HG03280 (cell line): ENCODE measurements at regions not wholly inside any gene's neighbourhood (a gene's known extent, or its start where the extent isn't known, plus 50 kb on each side); places are given as distances from the start of the nearest gene placed in this dataset.
"Not testable (repeated sequence)": the region's sequence is repeated elsewhere in the genome, so short reads cannot be mapped to it uniquely, and the experiment has no call there.

ENCODE experiments used
- ATAC-seq: cut with Tn5 transposase; IDR thresholded peaks from one replicate; pipeline ENCODE4 v1.9.1; 2021; ENCODE audit warnings: mild to moderate bottlenecking, moderate library complexity; ENCODE audit not compliant: unreplicated experiment

DNA sequence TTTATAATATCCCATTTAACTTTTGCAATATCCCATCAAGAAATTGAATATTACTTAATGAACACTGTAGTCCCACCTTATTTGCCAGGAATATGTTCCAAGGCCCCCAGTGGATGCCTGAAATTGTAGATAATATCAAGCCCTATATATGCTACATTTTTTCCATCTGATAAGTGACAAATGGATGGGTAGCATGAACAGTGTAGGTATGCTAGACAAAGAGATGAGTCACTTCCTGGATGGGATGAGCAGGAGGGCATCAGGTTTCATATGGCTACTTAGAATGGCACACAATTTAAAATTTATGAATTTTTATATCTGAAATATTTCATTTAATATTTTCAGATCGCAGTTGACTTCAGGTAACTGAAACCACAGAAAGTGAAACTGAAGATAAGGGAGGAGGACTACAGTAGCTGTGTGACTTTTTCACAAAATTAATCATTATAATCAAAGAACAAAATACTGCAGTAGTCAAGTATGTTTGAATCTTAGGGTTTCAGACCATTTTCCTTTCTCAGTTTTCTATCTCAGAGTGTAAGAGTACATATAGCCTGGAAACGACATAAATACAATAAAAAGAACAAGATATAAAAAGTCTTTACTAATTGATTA lies 636.4 kb upstream of the ARRDC3 start:
- ATAC-seq, result no peak

DNA sequence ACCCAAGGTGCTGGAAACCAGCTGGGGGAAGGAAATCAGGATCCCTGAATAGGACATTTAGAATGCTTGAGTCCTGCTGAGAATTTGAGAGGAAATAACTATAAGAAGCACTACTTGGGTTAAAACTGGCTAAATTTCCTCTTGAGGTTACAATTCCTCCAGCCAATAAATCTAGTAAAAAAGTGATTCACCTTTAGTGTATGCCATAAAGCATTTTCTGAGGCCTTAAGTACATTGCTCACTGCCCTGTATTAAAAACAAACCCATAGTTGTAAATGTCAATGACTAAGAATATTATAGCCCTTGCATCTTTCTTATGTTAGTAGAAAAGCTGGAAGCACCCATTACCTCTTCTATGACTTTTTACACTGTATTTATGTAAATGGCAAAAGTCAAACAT lies 634.7 kb upstream of the ARRDC3 start:
- ATAC-seq, result no peak

DNA sequence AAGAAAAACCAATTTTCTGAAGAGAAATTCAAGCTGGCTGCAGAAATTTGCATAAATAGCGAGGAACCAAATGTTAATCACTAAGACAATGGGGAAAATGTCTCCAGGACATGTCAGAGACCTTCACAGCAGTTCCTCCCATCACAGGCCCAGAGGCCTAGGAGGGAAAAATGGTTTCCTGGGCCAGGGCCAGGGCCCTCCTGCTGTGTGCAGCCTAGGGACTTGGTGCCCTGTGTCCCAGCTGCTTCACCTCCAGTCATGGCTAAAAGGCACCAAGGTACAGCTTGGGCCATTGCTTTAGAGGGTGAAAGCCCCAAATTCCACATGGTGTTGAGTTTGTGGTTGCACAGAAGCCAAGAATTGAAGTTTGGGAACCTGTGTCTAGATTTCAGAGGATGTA lies 628.7 kb upstream of the ARRDC3 start:
- not testable (repeated sequence) for ATAC-seq

DNA sequence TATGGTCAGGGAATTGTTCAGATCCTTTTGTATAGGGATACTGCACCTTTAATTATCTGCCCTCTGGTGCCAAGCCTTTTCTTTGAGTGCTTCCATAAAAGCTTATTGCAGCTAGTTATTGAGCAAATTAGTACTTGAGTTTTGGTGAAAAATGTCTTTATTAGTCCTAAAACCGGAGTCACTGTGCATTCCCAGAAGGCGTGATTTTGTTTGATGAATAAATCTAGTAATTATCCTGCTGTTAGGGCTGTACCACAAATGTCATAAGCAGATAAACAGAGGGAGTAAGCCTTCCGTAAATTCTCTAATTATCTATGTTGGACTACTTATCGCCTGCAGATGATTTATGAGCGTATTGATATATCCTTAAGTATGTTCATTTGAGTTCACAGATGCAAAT lies 620.7 kb upstream of the ARRDC3 start:
- no peak for ATAC-seq

DNA sequence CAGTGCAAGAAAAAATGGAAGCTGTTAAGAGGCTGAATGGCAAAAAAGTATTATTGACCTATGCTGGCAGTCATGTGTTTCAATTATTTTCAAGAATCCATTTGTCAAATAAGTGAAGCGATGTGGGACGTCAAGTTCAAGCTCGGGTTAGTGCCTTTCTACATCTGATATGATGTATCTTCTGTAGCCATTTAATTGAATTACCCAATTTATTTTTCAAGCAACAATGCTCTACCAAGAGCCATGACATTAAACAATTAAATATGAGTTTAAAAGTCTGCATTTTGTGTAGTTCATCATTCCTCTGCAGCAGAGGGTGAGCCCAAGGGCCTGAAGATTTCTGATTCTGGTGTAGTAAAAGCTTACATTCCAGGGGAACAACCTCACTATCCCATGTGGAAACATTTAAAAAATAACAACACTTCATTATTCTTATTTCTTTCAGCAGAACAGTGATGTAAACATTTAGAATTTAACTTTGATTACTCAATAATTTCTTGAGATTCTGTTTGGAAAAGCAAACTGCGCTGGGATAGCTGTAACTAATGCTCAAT lies 619.7 kb upstream of the ARRDC3 start:
- no peak for ATAC-seq

DNA sequence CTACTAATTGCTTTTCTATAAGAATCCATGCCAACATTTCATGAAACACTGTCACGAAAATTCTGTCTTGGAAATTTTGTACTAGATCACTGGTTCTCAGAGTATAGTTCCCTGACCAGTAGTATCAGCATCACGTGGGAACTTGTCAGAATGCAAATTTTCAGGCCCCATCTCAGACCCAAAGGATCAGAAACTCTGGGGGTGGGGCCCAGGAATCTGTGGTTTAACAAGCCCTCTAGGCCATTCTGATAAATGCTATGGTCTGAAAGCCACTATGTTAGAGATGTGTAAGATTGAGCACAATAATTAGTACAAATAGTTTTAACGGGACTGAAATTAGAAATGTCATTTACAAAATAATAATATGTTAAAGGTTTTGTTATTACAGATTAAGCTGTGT lies 615.7 kb upstream of the ARRDC3 start:
- ATAC-seq, result no peak

DNA sequence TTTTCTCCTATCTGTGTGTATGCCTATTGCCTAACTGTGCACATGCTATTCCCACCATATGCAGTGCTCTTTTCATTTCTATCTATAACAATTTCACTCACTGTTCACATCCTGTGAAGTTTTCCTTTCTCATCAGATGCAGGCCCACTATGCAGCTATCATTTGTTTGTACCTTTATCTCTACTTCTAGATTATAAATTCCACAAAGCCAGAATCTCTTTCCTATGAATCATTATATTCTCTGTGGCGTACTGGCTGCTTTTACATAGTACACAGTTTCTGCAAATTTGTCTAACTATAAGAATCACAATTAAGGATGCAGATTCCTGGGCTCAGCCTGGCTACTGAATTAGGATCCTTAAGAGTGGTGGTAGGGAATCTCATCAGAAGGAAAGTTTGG lies 600.8 kb upstream of the ARRDC3 start:
- no peak for ATAC-seq

DNA sequence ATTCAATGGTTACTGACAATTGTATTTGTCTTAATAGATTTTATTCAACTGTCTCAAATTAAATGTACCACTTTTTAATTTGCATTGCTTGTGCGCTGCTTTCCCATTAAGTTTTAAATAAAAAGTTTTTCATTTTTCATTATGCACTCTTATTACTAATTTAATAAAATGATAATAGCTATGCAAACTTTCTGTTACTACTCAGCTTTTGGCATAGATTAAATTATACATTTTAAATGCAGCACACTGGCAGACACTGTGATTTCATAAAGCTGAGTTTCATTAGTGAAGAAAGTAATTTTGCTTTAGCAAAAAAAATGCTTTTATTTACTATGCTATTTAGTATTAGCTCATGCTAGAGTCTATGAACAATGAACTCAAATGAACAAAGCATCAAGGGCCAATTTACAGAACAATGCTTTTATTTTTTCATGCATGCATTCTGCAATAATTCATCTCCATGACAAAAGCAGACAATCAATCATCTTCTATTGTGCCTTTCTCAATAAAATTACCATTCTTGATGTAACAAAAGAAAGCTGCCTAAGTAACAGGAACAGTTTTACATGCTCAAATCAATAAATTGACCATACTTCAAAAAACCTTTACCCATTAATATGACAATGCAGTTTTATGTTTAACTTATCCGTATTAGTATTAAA lies 595.2 kb upstream of the ARRDC3 start:
- ATAC-seq, result no peak

DNA sequence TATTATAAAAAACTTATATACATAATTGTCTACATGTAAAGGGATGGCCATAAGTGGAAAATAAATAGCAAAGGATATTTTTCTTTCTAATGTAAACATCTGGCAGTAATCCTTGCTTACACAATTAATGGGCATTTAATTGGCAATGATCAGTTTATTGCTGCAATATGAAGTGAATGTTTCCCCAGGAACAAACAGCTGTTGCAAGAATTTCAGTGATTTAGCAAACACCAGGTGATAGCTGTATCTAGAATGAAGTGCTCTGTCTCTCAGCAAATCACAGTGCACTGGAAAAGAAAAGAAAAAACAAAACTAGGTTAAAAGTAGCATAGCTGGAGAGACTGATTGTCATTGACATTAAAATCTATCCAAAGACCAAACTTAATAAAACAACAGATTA lies 594.5 kb upstream of the ARRDC3 start:
- no peak for ATAC-seq

DNA sequence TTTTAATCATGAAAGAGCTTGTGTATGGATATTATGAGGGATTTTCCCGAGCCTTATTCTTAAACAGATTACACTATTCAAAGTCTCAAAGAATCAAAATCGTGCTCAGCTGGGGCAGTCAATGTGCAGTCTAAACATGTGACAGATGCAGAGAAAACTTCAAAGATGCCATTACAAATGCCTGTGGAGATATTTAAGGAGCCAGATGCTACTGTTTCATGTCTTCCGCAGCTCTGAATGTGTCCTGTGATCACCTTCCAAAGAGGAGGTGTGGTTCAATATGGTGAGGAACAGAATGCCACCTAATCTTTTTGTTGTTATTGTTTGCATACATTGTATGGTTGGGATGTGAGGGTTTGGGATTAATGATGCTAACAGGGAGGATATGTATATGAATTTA lies 593.3 kb upstream of the ARRDC3 start:
- no peak for ATAC-seq

DNA sequence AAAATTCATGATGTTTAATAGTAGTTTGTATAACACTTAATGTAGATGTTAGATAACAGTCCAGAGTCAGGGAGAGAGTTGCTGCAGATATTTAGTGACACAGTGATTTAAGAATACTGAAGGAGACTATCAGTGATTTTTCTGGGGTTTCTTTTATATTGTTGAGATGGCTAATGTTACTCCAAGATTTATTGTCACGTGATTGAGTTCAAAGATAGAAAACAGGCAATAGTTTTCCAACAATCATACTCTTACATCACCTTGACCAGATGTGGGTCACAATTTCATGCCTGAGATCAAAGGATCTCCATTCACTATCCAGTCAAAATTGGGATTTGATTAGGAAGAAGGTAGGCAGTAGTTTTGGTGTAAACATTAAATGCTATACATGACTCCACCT lies 580.0 kb upstream of the ARRDC3 start:
- ATAC-seq, result no peak

DNA sequence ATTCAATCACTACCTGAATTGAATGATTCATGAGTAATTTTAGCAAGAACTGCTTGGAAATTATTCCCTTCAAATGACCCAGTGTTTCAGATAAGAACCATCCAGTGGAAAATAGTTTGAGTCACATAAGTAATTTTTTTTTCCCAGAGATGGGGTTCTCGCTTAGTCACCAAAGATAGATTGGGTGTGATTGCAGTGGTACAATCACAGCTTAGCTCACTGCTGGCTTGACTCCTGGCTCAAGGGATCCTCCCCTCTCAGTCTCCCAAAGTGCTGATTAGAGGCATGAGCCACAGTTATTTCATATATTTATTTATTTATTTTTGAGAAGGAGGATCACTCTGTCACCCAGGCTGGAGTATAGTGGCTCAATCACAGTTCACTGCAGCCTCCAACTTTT lies 574.5 kb upstream of the ARRDC3 start:
- ATAC-seq, result no peak

DNA sequence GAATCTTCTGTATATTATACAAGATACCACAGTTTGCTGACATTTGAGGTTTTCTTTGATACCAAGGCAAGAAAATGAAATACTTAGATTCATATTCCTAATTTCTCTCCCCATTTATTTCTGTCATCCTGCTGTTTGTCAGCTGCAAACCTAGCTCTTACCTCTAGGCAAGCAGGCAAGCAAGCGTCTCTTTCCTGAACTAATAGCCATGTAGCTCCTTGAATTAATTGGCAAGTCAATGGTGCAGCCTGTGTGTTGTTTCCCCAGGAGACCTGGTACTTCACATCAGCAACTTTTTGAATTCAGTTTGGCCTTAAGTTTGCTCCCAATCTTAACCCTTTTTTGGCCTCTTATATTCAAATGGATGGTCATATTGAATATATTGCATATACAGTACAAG lies 573.6 kb upstream of the ARRDC3 start:
- ATAC-seq, result no peak

DNA sequence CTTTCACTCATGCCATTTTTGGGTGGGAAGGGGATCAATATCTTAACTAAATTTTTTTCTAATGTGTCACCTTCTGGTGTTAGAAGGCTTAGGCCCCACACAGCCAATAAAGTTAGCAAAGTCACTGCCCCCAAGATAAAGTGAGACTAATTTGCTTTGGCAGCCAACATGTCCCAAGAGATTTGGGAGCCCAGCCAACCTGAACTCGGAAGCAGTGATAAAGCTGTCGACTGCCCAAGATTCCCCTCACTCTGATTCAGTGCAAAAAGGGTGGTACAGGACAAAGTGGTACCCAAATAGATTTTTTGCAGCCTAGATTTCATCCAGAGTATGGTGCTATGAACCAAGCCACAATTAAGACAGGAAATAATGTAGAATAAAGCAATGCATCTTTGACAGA lies 572.5 kb upstream of the ARRDC3 start:
- ATAC-seq, result no peak

DNA sequence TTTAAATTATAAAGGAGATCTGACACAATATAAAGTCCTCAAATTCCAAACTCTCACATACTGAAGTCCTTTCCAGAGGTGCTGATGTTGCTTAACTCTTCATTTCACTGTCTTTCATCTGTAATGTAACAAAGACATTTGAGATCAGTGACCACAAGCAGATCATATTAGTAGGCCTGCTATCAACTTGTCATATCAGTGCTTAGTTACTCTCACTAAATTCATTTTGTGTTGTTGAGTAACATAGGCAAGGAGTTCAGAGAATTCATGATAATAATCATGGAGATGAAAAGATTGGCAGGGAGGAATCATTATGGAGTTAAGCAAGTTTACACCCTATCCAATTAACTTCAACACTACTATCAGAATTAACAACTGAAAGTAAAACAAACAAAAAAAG lies 571.0 kb upstream of the ARRDC3 start:
- ATAC-seq, result no peak

DNA sequence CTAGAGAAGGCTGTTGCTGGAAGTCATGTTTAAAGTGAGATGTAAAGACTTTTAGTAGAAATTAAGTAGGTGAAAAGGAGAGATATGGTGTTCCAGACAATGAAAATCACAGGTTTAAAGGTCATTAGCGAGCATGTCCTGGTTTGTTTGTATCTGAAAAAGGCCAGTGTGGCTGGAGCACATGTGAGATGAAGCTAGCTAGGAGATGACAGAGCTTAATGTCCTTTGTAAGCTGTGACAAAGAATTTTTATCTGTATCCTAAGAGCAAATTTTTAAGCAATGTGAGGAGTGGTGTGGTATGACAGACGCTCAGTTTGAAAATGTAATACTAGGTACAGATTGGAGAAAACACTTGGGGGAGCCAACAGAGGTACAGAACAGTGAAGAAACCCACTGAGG lies 567.2 kb upstream of the ARRDC3 start:
- ATAC-seq, result no peak

DNA sequence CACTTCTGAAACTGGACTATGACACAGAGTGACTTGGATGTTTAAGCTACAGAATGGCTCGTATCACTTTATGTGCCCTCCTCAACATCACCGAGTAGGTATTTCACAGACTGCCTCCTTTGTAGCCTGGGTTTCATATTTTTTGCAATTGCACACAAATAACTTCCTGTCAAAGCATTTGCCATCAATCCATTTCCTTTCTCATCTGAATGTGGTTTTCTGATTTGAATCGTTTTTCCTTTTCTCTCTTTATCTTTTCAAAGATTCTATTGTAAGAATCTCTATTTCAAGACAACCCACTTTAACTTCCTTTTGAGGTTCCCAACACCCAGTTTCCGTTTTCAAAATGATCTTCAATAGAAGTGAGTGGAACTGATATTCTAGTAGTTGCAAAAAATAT lies 563.8 kb upstream of the ARRDC3 start:
- ATAC-seq, result no peak

DNA sequence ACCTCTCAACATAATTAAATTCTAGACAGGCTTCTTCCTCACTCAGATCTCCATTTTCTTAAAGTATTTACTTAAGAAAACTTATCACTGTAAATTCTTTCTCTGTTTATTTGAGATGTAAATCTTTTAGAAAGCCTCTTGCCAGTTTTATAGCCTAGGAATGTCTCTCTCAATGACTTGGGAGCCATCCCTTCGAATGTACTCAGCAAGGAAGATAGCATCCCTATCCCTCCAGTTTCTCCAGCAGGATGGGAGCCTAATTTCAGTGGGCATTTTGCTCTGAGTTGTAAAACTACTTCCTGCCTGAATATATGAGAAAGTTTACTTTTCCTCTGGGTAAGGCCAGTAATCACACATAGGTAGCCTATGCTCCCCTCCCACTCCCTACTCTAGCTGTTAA lies 558.5 kb upstream of the ARRDC3 start:
- no peak for ATAC-seq

DNA sequence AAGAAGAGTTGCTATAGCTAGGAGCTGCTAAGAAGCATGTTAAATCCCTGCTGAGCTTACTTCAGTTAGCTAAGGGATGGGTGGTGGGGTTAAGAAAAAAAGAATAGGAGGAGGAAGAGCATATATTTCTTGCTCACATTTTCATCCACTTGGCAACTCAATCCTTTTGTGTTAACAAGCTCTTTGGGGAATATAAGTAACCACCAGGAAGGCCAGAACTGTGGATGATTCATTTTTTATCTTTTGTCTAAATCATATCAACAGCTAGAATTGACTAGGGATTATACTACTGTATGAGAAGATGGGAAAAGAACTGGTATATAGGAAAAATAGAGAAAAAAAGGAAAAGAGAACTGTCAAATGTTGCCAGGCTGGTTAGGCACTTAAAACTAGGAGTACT lies 555.3 kb upstream of the ARRDC3 start:
- ATAC-seq, result no peak

DNA sequence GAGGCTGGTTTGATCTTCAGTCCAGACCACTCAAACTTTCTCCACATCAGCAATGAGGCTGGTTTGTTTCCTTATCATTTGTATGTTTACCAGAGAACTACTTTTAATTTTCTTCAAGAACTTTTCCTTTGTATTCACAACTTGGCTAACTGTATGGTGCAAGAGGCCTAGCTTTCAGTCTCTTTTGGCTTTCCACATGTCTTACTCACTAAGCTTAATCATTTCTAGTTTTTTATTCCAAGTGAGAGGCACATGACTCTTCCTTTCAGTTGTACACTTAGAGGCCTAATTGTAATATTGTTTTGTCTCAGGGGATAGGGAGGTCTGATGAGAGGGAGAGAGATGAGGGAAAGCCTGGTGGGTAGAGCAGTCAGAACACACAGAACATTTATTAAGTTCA lies 554.0 kb upstream of the ARRDC3 start:
- ATAC-seq, result no peak

DNA sequence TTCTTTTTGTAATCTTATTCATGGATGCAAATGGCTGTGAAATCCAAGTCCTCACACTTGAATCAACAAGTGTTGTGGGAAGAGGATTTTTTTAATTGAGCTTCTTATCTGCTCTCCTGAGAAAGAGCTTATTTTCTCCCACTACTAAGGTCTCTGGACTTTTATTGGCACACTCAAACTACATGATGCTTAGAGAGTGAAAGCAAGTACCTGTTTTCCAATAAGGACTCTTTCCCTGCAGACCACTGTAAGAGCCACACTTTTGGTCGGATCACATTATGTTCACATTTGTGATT lies 546.4 kb upstream of the ARRDC3 start:
- ATAC-seq, result no peak

DNA sequence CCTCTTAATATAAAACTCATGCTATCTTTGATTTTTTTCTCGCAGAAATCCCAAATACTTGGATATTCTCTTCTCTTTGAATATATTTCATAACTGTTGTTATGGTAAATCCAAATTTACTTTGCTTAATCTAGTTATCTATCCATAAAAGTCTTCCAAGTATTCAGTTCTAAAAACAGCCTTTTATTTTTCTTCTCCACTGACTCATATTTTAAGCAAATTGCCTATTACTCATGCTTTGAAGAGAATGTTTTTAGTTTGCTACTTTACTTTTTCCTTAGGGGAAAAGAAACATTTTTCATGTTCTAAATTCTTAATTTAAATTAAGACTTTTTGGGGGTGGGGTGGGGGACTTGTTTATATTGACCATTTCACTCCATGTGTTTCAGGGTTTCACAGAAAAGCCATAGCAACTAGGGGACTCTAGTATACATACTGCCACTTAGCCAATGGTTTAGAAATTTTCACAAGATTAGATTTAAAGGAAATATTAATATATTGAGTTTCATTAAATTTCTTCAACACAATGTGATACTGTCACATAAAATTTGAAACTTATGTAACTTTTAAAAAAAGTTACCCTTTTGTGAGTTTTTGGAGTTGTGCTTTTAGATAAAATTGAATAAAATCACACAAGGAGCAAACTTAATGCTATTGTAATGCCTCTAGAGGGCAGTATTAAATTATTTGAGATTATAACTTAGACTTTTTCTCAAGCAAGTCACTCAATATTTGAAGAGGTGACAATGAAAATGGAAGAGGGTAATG lies 545.8 kb upstream of the ARRDC3 start:
- no peak for ATAC-seq
